Lower leg skin (tissue), 4 donors: ENCODE measurements at regions not wholly inside any gene's neighbourhood (a gene's known extent, or its start where the extent isn't known, plus 50 kb on each side); places are given as distances from the start of the nearest gene placed in this dataset.

Source experiments
- DNase-seq, 2 donors: peaks; one replicate each; pipeline ENCODE4 v3.0.0-alpha.2; 2019; ENCODE audit warnings: low spot score in 2 of 2
- H3K4me3 ChIP-seq: fragments of 200-600 bp; sonication (generic); 2 replicates; pipeline ENCODE4 v1.5.1; 2017; ENCODE audit warnings: mild to moderate bottlenecking, low read depth; ENCODE audit not compliant: poor library complexity, severe bottlenecking
- POLR2A ChIP-seq, 2 donors: fragments of 450-650 bp; IDR thresholded peaks; one replicate each; pipeline ENCODE4 v1.6.1; 2016 to 2017; ENCODE audit warnings: antibody characterized with exemption in 2 of 2, mild to moderate bottlenecking in 1 of 2, moderate library complexity in 1 of 2
- WGBS, 2 donors: methylation state at CpG; one replicate each; pipeline ENCODE4 v1.1.5; 2018; 5-methylcytosine and 5-hydroxymethylcytosine counted together
- intact Hi-C: fragments of 100-400 bp; cut with DNase I; formaldehyde crosslinking; loops from one replicate; pipeline ENCODE4 v1.15.0; 2023; ENCODE audit warnings: low total_unique reads
- TF ChIP-seq, protein P1 (sequence below), 3 donors: fragments of 450-650 bp; IDR thresholded peaks; one replicate each; pipeline ENCODE4 v1.5.1; 2016; ENCODE audit warnings: antibody characterized with exemption in 3 of 3, mild to moderate bottlenecking in 3 of 3, moderate library complexity in 2 of 3

DNA sequence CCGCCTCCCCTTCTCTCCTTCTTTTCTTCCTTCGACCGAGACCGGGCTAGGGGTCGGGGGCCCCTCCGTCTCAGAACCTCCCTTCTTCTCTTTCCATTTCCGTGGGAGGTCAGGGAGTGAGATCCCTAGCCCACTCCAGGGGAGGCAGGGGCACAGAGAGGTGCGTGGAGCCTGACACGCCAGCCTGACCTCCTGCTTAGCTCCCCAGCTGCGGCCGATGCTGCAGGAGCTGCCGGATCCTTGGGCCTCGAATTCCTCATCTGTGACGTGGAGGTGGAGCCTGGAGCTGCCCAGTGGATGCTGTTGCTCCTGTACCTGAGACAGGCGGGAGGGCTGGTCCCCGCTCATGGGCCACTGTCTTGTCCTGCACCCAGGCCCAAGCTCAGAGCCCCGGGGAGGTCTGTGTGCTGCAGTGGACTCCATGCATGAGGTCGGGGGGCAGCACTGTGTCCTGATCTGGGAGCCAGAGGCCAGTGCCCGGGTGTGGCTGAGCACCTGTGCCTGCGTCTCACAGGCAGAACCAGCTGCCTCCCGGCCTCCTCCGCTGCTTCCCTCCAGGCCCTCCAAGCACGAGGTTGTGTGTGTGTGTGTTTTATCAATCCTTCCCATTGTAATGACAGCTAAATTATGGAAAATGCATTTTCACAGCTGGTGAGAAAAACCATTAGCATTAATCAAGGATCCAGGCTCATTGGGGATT lies 55.3 kb upstream of the TTC34 start:
- intact Hi-C loops: no loop called here
- no peak for DNase-seq
- no peak overlapping the region for H3K4me3 ChIP-seq
- 74 to 84% methylated on average over 16 to 22 of the region's 23 CpGs for WGBS, 2 donors
- no peak for TF ChIP-seq POLR2A (IDR thresholded peaks at IDR 0.05)
- TF ChIP-seq, protein P1, sequence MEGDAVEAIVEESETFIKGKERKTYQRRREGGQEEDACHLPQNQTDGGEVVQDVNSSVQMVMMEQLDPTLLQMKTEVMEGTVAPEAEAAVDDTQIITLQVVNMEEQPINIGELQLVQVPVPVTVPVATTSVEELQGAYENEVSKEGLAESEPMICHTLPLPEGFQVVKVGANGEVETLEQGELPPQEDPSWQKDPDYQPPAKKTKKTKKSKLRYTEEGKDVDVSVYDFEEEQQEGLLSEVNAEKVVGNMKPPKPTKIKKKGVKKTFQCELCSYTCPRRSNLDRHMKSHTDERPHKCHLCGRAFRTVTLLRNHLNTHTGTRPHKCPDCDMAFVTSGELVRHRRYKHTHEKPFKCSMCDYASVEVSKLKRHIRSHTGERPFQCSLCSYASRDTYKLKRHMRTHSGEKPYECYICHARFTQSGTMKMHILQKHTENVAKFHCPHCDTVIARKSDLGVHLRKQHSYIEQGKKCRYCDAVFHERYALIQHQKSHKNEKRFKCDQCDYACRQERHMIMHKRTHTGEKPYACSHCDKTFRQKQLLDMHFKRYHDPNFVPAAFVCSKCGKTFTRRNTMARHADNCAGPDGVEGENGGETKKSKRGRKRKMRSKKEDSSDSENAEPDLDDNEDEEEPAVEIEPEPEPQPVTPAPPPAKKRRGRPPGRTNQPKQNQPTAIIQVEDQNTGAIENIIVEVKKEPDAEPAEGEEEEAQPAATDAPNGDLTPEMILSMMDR (IDR thresholded peaks at IDR 0.05): no peak

DNA sequence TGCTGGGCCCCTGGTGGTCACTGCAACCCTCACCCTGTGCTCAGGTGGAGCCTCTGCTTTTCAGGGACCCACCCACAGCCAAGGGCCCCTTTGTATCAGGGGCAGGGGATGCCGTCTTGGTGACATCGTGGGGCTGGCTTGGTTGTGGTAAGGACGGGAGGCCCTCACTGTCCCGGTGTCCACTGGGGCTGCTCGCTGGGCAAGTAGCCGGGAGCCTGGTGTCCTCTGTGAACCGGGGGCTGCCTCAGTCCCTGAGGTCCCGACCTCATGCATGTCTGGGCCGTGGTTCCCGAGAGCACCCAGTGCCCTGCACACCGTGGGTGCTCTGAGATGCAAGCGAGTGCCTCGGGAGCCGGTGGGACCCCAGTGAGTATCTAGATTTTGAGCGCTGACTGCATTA lies 56.0 kb upstream of the TTC34 start:
- WGBS, 2 donors: 90 to 92% methylated on average over 15 of the region's 15 CpGs
- DNase-seq: no peak
- H3K4me3 ChIP-seq: no peak overlapping the region
- intact Hi-C loops: no loop called here
- TF ChIP-seq POLR2A (IDR thresholded peaks at IDR 0.05): no peak
- TF ChIP-seq, protein P1 (IDR thresholded peaks at IDR 0.05): no peak

DNA sequence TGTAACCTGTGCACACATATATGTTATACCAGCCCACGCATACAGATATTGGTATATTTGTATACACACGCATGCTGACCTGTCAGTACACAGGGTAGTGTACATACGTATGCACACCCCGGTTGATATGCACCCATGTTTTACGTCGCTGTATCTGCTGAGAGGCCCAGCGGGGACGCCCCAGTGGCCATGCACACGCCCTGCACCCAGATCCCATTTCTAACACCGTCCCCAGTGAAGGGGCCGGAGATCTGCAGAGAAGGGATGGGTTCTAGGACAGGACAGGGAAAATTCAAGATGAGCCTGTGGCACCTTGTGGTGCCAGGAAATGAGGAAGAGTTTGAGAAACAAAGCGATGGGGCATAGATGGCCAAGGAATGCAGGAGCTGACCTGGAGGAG lies 57.2 kb upstream of the TTC34 start:
- no peak for TF ChIP-seq POLR2A (IDR thresholded peaks at IDR 0.05)
- TF ChIP-seq, protein P1 (IDR thresholded peaks at IDR 0.05): no peak
- intact Hi-C loops: no loop called here
- no peak overlapping the region for H3K4me3 ChIP-seq
- 93 to 96% methylated on average over 12 of the region's 12 CpGs for WGBS, 2 donors
- no peak for DNase-seq

DNA sequence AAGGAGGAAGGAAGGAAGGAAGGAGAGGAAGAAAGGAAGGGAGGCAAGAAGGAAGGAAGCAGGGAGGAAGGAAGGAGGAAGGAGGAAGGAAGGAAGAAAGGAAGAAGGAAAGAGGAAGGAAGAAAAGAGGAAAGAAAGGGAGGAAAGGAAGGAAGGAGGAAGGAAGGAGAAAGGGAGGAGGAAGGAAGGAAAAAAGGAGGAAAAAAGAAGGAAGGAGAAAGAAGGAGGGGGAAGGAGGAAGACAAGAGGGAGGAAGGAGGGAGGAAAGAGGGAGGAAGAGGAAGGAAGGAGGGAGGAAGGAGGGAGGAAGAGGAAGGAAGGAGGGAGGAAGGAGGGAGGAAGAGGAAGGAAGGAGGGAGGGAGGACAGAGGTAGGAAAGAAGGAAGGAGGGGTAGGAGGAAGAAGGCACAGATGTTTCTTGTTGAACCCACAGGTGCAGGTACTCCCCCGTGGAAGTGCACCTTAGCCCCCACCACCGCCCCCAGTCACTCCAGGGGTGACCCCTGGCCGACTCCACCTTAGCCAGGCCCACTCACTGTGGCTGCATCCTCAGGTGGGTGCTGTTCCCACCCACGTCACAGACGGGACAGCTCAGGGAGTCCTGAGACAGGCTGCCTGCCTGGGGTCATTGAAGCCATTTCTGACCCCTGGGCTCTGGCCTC lies 57.9 kb upstream of the TTC34 start:
- TF ChIP-seq, protein P1 (IDR thresholded peaks at IDR 0.05): no peak
- TF ChIP-seq POLR2A (IDR thresholded peaks at IDR 0.05): no peak
- H3K4me3 ChIP-seq: no peak overlapping the region
- DNase-seq: no peak
- intact Hi-C loops: no loop called here
- 79 to 87% methylated on average over 3 to 5 of the region's 5 CpGs for WGBS, 2 donors

DNA sequence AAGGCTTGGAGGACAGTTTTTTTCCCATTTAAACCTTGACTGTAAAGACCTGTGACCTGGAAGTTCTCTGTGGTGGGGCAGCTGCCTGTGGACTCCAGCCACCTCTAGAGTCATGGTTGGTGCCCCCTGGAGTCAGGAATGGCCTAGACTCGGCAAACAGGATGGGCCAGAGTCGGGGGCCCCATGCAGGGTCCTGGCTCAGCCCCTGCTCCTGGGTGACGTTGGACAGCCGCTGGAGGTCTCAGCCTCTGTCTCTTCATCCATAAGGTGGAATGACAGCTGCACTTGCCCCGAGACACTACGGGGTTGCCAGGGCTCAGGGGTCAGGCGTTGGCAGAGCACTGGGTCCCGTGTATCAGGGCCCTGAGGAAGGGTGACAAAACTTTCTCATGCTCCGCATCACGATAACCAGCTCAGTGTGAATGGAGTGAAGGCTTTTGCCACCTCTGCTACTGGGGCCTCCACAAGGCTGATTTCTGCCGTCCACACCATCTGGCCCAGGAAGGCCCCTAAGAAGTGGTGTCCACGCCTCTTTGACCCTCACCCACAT lies 58.5 kb upstream of the TTC34 start:
- H3K4me3 ChIP-seq: no peak overlapping the region
- no peak for DNase-seq
- intact Hi-C loops: no loop called here
- TF ChIP-seq POLR2A (IDR thresholded peaks at IDR 0.05): no peak
- TF ChIP-seq, protein P1 (IDR thresholded peaks at IDR 0.05): no peak
- WGBS, 2 donors: 72 to 75% methylated on average over 11 to 12 of the region's 12 CpGs
